ENCODE measurements at regions not wholly inside any gene's neighbourhood (a gene's known extent, or its start where the extent isn't known, plus 50 kb on each side); places are given as distances from the start of the nearest gene placed in this dataset.

DNA sequence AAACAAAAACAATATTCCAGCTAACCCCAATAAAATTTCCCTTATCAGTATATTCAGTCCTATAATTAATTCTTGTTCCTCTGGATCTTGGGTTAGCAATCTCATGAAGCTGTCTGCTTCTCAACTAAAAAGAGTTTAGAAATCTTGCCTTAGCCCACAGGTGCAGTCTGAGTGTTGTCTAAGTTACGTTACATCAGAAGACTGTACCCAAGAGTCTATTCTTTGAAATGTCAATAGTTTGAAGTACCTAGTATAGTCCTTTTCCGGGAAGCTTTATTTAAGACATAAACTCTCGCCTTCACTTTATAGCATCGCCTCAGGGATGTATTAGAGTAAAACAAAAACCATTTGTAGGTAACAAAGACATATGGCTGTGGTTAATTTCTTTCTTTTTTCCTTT lies 465.1 kb downstream of the FUT8 start:
- TF ChIP-seq, protein P1, sequence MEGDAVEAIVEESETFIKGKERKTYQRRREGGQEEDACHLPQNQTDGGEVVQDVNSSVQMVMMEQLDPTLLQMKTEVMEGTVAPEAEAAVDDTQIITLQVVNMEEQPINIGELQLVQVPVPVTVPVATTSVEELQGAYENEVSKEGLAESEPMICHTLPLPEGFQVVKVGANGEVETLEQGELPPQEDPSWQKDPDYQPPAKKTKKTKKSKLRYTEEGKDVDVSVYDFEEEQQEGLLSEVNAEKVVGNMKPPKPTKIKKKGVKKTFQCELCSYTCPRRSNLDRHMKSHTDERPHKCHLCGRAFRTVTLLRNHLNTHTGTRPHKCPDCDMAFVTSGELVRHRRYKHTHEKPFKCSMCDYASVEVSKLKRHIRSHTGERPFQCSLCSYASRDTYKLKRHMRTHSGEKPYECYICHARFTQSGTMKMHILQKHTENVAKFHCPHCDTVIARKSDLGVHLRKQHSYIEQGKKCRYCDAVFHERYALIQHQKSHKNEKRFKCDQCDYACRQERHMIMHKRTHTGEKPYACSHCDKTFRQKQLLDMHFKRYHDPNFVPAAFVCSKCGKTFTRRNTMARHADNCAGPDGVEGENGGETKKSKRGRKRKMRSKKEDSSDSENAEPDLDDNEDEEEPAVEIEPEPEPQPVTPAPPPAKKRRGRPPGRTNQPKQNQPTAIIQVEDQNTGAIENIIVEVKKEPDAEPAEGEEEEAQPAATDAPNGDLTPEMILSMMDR (IDR thresholded peaks at IDR 0.05; ENCODE audit: insufficient read depth, low read length, poor library complexity, severe bottlenecking) = no peak
- no peak for TF ChIP-seq EZH2phosphoT487 (conservative IDR thresholded peaks at IDR 0.05; ENCODE audit: low read length)

Data from SU-DHL-6 (cell line).